Prostate gland (tissue), 2 donors: ENCODE measurements at regions not wholly inside any gene's neighbourhood (a gene's known extent, or its start where the extent isn't known, plus 50 kb on each side); places are given as distances from the start of the nearest gene placed in this dataset.
"Not testable (repeated sequence)": the region's sequence is repeated elsewhere in the genome, so short reads cannot be mapped to it uniquely, and the experiment has no call there.

Source experiments
- DNase-seq: peaks from one replicate; pipeline ENCODE4 v3.0.0-alpha.2; 2019; ENCODE audit warnings: low spot score
- H3K27ac ChIP-seq, 2 donors: fragments of 200-600 bp; sonication (generic); 2 replicates each; pipeline ENCODE4 v1.5.1; 2017 to 2019
- H3K27me3 ChIP-seq: fragments of 200-600 bp; sonication (generic); replicated peaks from 2 replicates; pipeline ENCODE4 v1.5.1; 2019; ENCODE audit not compliant: insufficient read depth
- H3K36me3 ChIP-seq, 2 donors: fragments of 200-600 bp; sonication (generic); 1 replicate in 1 of 2; 2 replicates in 1 of 2; pipeline versions ENCODE4 v1.5.1 to v1.8.1; 2017 to 2019
- H3K4me1 ChIP-seq: fragments of 200-600 bp; sonication (generic); replicated peaks from 2 replicates; pipeline ENCODE4 v1.5.1; 2019
- H3K4me3 ChIP-seq, 2 donors: fragments of 200-600 bp; sonication (generic); 2 replicates each; pipeline ENCODE4 v1.5.1; 2017 to 2019
- H3K9me3 ChIP-seq: fragments of 200-600 bp; sonication (generic); 2 replicates; pipeline ENCODE4 v1.5.1; 2017
- POLR2A ChIP-seq: fragments of 450-650 bp; IDR thresholded peaks from one replicate; pipeline ENCODE4 v1.6.1; 2016; ENCODE audit warnings: antibody characterized with exemption, mild to moderate bottlenecking
- POLR2AphosphoS5 ChIP-seq: sonication (generic); formaldehyde crosslinking; IDR thresholded peaks from one replicate; pipeline ENCODE4 v1.6.1; 2017; ENCODE audit warnings: antibody characterized with exemption
- WGBS: methylation state at CpG from one replicate; pipeline ENCODE4 v1.1.5; 2018; 5-methylcytosine and 5-hydroxymethylcytosine counted together
- intact Hi-C: fragments of 100-400 bp; cut with DNase I; formaldehyde crosslinking; loops from one replicate; pipeline ENCODE4 v1.14.2; 2022
- TF ChIP-seq, protein P1 (sequence below), 4 experiments: fragments of 200-600 bp in 2 of 4; fragments of 450-650 bp in 2 of 4; sonication (generic) in 2 of 4; IDR thresholded peaks; 1 replicate in 3 of 4; 2 replicates in 1 of 4; pipeline ENCODE4 v1.5.1; 2016 to 2019; ENCODE audit warnings: antibody characterized with exemption in 4 of 4, mild to moderate bottlenecking in 2 of 4, moderate library complexity in 2 of 4

DNA sequence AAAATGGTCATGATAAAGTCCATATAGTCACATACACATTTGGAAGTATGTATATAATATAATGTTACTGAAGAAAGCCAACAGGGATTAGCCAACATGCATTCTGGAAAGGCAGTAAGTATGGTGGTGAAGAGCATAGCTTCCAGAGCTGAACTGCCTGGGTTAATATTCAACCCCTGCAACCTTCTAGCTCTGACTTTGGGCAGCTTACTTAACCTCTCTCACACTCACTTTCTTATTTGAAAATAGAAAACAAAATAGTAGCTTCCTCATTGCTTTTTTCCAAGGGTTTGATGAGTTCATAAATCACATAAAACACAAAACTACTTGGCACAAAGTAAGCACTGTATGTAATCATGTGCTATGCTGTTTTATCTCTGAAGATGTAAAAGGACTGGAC, 216.4 kb downstream of the CHIC2 start:
- Histone ChIP-seq H3K27me3 (no peaks in the 10 kb centered on the region), H3K4me3 (no peak overlapping the region), H3K9me3 (no peaks in the 10 kb centered on the region), H3K4me1 (no peaks in the 10 kb centered on the region), H3K27ac (no peak overlapping the region), H3K36me3 (no peaks in the 10 kb centered on the region)
- intact Hi-C loops: no loop called here
- TF ChIP-seq POLR2AphosphoS5 (no peak), POLR2A (no peak)
- TF ChIP-seq, protein P1, sequence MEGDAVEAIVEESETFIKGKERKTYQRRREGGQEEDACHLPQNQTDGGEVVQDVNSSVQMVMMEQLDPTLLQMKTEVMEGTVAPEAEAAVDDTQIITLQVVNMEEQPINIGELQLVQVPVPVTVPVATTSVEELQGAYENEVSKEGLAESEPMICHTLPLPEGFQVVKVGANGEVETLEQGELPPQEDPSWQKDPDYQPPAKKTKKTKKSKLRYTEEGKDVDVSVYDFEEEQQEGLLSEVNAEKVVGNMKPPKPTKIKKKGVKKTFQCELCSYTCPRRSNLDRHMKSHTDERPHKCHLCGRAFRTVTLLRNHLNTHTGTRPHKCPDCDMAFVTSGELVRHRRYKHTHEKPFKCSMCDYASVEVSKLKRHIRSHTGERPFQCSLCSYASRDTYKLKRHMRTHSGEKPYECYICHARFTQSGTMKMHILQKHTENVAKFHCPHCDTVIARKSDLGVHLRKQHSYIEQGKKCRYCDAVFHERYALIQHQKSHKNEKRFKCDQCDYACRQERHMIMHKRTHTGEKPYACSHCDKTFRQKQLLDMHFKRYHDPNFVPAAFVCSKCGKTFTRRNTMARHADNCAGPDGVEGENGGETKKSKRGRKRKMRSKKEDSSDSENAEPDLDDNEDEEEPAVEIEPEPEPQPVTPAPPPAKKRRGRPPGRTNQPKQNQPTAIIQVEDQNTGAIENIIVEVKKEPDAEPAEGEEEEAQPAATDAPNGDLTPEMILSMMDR (IDR thresholded peaks at IDR 0.05): no peak
- DNase-seq: no peak

GRCh38 chr4:53844551-53844950, 219.9 kb downstream of the CHIC2 start:
- TF ChIP-seq, protein P1 (IDR thresholded peaks at IDR 0.05): no peak
- TF ChIP-seq POLR2A: no peak
- H3K27ac ChIP-seq: no peak overlapping the region
- H3K9me3 ChIP-seq: no peaks in the 10 kb centered on the region
- H3K4me1 ChIP-seq: no peaks in the 10 kb centered on the region
- DNase-seq: no peak
- intact Hi-C loops: no loop called here
- H3K27me3 ChIP-seq: no peaks in the 10 kb centered on the region
- WGBS: 95% methylated on average over 2 of the region's 2 CpGs
- H3K36me3 ChIP-seq: no peaks in the 10 kb centered on the region
- no peak overlapping the region for H3K4me3 ChIP-seq

DNA sequence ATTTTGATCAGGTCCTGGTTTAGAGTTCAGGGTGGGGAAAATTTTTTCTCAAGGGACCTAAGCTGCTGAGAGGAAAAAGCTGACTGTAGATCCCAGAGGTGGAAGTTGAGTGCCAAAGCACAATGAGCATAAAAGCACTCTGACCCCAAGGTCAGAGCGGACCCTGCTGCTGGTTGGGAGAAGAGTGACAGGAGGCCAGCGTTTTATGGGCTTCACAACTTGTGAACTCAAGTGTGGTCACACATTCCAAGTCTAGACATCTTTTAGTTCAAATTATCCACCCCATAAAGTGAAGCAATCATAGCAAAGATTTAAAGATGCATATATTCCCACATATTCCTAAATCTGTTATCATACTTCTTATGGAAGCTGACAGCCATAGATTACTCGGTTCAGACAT, 220.3 kb downstream of the CHIC2 start:
- TF ChIP-seq, protein P1 (IDR thresholded peaks at IDR 0.05): no peak
- no peak for TF ChIP-seq POLR2A
- TF ChIP-seq POLR2AphosphoS5: no peak
- Histone ChIP-seq H3K27ac (no peak overlapping the region), H3K36me3 (no peaks in the 10 kb centered on the region), H3K4me3 (no peak overlapping the region), H3K27me3 (no peaks in the 10 kb centered on the region), H3K9me3 (no peaks in the 10 kb centered on the region), H3K4me1 (no peaks in the 10 kb centered on the region)
- no peak for DNase-seq
- intact Hi-C loops: no loop called here
- WGBS: 67% methylated on average over 3 of the region's 3 CpGs

DNA sequence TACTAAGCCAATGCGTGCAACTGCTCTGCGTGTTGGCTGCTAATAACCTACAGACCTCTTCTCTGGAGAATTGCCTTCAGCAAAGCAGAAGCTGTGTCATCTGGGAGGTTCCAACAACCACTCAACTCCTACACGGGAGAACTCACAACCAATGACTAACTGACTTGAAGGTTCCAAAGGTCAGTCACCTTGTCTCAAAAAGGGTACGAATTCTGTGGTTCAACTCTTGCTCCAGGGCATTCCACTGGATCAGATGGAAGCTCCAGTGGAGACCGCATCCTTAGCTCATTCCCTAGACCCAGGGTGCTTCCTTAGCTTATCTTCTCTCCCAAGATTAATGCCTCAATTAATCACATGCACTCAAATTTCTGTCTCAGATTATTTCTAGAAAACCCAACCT, 222.7 kb downstream of the CHIC2 start:
- Histone ChIP-seq H3K4me1 (no peaks in the 10 kb centered on the region), H3K27ac (no peak overlapping the region), H3K36me3 (no peaks in the 10 kb centered on the region), H3K4me3 (no peak overlapping the region), H3K9me3 (no peaks in the 10 kb centered on the region), H3K27me3 (no peaks in the 10 kb centered on the region)
- TF ChIP-seq POLR2AphosphoS5 (no peak), POLR2A (no peak)
- TF ChIP-seq, protein P1 (IDR thresholded peaks at IDR 0.05): no peak
- intact Hi-C loops: no loop called here
- no peak for DNase-seq
- WGBS: 96% methylated on average over 5 of the region's 5 CpGs

GRCh38 chr4:53840643-53841042, 223.8 kb downstream of the CHIC2 start:
- 57% methylated on average over 2 of the region's 2 CpGs for WGBS

GRCh38 chr4:53833302-53834003, 231.0 kb downstream of the CHIC2 start:
- H3K27me3 ChIP-seq, H3K9me3 ChIP-seq, H3K4me1 ChIP-seq, H3K36me3 ChIP-seq, intact Hi-C loops, DNase-seq, H3K4me3 ChIP-seq: not testable (repeated sequence)
- peak overlapping the region in 1 of 2 donors; percentile 28 for H3K27ac ChIP-seq
- WGBS: 75% methylated on average over 7 of the region's 7 CpGs

More at GRCh38 chr4:53840643-53841042, 223.8 kb downstream of the CHIC2 start:
- intact Hi-C loops: no loop called here
- Histone ChIP-seq H3K4me1 (no peaks in the 10 kb centered on the region), H3K27ac (no peak overlapping the region), H3K9me3 (no peaks in the 10 kb centered on the region), H3K36me3 (no peaks in the 10 kb centered on the region), H3K27me3 (no peaks in the 10 kb centered on the region), H3K4me3 (no peak overlapping the region)
- DNase-seq: no peak
- TF ChIP-seq POLR2AphosphoS5 (no peak), POLR2A (no peak)
- TF ChIP-seq, protein P1 (IDR thresholded peaks at IDR 0.05): no peak
